Left hindlimb (tissue), 1 donor: ENCODE measurements at regions not wholly inside any gene's neighbourhood (a gene's known extent, or its start where the extent isn't known, plus 50 kb on each side); places are given as distances from the start of the nearest gene placed in this dataset.
"Not testable (repeated sequence)": the region's sequence is repeated elsewhere in the genome, so short reads cannot be mapped to it uniquely, and the experiment has no call there.

ENCODE experiments used
- DNase-seq: peaks from one replicate; pipeline ENCODE4 v3.0.0-alpha.2; 2018

DNA sequence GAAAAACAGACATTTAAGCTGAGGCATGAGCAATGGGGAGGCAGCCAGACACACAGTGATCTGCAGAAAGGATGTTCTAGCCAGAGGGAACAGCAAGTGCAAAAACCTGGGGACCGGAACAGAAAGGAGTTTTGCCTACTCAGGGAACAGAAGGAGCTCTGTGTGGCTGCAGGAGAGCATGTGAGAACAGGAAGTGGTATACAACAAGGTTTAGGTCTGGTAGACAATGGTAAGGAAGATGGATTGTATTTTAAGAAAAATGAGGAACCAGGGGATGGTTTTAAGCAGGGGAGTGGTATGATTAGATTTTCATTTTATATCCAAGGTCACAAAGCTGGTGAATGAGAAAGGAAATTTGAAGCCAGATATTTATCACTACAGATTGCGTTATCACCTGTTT lies 157.5 kb downstream of the UNC5CL start:
- DNase-seq: no peak

DNA sequence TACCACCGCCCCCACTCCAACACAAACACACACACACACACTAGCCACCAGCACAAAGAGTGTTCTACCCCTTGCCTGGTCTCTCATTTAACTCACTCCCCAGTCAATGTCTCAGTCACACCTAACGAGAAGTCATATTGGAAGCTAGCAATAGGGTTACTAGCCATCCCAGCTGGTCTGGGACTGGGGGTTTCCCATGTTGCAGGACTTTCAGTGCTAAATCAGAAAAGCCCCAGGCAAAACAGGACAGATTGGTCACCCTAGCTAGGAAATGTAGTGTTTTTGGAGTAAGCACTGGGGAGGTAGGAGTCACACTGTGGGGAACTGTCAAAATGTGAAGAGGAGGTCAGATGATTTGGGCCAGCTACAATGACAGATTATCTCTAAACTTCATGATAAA lies 158.1 kb downstream of the UNC5CL start:
- DNase-seq: no peak

DNA sequence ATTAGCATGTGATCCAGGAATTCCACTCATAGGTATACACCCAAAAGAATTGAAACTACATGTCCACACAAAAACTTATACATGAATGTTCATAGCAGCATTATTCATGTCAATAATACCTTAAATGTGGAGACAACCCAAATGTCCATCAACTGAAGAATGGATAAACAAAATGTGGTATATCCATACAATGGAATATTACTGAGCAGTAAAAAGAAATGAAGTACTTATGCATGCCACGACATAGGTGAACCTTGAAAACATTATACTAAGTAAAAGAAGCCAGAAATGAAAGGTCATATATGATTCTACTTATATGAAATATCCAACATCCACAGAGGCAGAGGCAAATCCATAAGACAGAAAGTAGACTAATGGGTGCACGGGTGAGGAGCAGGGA lies 159.9 kb downstream of the UNC5CL start:
- DNase-seq: no peak

DNA sequence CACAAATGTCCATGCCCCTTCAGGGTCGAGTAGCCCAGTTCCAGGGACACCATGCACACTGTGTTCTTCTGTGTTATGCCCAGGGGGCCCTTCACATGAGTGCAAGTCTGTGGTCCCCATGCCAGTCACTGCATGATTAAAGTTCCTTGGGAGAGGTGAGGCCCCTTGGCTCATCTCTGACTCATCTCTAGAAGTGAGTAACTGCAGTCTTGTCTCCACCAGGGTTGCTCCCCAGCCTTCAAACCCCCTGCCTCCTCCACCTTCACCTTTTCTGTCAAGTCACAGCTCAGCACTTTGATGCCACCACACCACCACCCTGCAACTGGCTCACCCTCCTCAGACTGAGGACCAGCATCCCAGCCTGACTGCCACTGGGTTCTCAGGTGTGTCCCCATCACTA lies 161.7 kb downstream of the UNC5CL start:
- no peak for DNase-seq

DNA sequence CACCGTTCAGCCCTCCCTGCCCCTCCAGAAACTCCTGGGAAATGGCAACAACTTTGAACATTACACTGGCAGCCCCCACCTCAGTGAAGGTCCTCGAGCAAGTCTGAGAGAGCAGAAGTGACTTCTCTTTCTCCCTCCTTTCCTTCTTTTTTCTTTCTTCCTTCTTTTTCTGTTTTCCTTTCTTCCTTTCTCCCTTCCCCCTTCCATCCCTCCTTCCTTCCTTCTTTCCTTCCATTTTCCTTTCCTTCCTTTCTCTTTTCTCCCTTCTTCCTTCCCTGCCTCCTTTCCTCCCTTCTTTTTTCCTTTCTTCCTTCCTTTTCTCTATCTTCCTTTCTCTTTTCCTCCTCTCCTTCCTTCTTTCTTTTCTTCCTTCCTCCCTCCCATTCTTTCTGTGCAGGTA lies 162.7 kb downstream of the UNC5CL start:
- no peak for DNase-seq

DNA sequence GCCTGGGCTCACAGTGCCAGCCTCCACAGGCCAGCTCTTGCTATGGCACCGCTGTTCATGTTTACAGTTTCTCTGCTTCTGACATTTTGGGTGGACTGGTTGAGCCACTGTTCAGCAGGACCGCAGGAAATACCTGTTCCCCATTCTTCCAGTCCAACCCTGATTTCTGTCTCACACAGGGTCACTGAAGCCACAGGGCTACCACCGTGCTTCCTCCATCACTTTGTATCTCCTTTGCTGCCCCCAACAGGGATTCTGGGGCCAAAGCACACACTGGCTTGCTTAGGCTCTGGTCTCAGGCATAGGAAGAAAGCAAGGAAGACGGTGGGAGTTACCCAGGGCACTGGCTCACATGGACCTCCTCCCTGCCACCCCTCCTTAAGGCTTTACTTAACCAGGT lies 164.5 kb downstream of the UNC5CL start:
- no peak for DNase-seq

DNA sequence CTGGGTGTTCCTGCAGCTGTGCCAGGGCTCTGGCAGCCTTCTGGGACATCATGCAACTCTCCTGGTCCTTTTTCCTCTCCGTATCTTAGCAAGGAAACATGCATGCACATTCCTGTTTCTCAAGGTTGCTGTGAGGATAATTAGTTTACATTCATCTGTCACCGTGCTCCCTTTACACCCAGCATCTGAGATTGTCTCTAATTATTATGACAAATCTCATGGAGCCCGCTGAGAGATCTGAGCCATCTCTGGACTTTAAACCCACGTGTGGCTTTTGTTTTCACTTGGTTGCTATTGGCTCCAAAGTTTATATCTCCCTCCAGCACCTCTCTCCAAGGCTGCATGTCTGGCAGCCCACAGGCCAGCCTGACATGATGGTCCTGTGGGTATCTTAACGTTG lies 167.6 kb downstream of the UNC5CL start:
- DNase-seq: no peak

DNA sequence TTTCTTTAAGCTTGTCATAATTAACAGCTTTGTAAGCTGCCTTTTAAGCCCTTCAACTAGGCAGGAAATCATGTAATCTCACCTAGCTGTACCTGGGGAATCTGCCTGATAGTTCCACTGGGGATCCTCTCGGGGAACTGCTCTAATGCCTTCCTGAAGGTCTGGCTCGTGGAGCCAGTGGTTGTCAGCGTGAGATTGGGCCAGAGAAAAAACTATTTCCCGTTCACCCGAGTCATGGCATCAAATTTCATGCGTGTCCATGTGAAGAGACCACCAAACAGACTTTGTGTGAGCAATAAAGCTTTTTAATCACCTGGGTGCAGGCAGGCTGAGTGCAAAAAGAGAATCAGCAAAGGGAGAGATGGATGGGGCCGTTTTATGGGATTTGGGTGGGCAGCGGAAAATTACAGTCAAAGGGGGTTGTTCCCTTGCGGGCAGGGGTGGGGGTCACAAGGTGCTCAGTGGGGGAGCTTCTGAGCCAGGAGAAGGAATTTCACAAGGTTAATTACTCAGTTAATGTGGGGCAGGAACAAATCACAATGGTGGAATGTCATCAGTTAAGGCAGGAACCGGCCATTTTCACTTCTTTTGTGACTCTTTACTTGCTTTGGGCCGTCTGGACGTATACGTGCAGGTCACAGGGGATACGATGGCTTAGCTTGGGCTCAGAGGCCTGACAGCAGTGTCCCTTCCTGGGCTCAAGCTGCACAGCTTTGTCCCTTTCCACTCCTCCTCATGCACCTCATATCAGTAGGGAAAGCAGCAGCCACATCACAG lies 170.7 kb downstream of the UNC5CL start:
- not testable (repeated sequence) for DNase-seq

DNA sequence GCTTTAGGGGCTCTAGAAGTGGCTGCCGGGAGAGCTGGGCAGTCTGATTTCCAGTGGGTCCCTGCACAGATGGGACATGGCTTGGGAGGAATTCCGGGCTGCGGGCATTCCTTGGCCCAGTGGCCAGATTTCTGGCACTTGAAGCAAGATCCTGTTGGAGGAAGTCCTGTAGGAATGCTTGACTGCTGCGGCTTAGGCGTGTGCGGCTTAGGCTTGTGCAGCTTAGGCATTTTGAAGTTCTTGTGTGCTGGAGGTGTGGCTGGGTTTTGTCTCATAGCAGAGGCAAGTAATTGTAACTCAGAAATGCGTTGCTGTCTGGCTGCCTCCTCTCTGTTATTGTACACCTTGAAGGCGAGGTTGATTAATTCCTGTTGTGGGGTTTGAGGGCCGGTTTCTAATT lies 171.5 kb downstream of the UNC5CL start:
- not testable (repeated sequence) for DNase-seq

DNA sequence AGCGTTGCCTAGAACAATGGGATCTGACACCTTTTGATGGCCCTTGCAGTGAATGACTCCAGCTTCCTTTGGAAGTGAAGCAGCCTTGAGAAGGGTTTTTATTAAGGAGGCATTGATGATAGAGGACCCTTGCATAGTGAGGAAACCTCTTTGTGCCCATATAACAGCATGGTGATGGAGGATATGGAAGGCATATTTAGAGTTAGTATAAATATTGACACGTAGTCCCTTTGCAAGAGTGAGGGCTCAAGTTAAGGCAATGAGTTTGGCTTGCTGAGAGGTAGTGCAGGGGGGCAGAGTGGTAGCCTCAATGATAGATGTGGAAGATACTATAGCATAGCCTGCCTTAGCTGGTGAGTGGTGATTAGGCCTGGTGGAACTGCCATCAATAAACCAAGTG lies 173.8 kb downstream of the UNC5CL start:
- not testable (repeated sequence) for DNase-seq

DNA sequence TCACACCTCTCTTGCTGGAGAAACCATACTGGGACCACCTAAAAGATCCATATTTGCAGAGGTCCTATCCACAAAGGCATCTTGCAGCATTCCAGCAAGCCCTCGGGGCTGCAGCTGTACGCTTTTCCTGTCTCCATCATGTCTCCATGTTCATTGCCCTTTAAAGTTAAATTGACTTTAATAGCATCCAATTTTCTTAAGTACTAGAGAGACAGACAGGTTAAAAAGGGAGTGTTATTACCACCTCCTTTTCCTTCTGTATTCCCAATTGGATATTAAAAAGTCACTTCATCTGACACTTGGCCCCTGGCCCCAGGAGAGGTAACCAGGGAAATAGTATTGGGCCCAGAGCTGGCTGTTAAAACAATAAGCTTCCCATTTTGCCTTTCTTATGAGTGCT lies 178.6 kb downstream of the UNC5CL start:
- DNase-seq: no peak

DNA sequence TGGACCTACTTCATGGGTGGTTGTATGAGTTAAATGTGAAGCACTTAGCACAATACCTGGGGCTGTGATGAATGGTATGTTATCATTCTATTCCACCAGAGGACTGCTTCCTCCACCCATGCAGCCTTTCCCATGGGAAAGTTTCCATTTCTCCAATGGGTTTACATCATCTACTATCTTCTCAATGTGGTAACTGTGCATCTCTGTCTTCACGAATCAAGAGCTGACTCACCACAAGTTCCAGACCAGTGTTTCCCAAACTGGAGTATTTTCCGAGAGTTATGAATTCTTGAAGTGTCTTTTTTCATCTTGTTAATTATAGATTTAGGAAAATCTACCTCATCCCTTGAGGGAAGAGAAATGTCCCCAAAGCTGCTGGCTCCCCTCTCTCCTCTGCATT lies 182.8 kb downstream of the UNC5CL start:
- no peak for DNase-seq

DNA sequence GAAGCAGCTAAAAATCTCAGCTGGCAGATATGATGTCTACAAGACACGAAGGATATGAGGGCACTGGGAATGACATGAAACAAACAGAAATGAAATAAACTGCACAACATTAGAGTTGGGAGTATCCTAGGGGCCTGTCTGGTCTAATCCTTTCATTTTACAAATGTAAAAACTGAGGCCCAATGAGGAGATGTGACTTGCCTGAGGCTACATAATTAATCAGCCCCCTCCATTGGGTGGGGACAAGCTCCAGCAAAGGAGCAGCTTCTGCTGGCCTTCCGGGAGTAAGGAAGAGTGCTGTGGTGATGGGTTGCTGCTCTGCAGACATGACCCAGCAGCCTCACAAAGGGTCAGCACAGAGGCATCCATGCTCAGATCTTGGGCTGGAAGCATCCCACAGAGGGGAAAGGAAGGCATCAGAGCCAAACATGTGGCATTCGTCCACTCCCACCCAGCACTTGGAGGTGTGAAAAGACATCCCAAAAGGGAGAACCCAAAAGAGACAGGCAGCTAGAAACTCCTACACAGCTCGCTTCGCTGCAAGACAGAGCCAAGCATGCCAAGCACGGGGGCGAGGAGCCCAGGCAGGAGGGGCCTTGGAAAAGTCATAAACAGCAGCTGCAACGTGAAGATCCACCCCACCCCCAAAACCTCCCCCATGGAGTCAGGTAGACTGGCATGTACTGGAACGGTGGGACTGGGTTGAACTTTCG lies 183.7 kb downstream of the UNC5CL start:
- DNase-seq: no peak

DNA sequence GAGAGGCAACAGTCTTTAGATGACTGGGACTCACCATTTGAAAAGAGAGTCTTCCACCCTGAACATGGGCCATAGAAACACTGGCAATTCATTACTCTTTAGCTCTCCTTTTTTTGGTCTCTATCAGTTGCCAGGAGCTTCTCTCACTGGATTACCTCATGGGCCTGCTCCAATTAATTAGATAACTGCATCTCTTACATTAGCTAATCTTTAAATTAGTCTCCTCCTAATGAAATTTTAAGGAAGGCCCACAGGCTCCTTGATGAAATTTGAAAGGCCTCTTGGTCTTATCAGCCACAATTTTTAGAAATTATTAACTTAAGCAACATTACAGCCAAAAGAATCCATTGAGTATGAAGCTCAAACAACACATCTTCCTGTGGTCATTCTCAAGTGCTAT lies 184.4 kb downstream of the UNC5CL start:
- DNase-seq: no peak

DNA sequence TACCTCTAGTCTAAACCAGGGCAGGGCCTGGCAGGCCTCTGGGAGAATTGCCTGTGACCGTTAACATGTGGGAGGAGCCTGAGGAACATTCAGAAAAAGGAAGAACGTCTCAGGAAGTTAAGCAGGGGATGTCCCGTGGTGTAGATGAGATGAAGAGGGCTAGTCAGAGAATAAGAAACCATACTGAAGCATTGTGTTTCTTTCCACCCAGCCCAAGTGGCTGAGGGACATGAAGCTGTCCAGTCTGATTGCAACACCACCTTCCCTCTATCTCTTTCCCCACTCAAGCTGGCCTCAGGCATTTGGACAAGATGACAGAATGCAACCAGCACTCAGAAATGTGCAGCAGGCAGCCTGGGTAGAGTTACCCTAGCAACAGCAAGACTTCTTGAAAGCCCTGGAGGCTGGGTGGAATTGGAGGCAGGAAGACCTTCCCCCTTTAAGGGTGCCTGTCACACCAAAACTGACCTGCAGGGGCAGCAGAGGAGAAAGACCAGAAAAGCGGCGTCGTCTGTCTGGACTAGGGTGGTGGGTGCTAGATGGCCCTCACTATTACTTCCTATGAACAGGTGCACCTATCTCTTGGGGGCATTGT lies 186.1 kb downstream of the UNC5CL start:
- DNase-seq: no peak

DNA sequence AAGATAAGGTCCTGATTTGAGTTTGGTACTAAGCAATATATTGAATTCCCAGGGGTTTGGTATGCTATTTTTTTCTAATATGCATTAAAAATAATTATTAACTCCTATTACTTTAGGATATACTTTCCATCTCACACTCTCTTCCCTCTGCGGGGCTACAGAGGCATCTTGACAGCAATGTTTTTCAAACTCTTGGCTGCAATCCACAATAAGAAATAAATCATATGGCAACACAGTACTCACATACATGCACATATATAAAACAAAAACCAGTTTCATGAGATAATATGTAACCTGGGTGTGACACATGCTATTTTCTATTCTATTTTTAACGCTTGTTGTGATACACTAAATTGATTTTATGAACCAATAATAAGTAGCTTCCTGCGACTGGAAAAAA lies 189.5 kb downstream of the UNC5CL start:
- no peak for DNase-seq

DNA sequence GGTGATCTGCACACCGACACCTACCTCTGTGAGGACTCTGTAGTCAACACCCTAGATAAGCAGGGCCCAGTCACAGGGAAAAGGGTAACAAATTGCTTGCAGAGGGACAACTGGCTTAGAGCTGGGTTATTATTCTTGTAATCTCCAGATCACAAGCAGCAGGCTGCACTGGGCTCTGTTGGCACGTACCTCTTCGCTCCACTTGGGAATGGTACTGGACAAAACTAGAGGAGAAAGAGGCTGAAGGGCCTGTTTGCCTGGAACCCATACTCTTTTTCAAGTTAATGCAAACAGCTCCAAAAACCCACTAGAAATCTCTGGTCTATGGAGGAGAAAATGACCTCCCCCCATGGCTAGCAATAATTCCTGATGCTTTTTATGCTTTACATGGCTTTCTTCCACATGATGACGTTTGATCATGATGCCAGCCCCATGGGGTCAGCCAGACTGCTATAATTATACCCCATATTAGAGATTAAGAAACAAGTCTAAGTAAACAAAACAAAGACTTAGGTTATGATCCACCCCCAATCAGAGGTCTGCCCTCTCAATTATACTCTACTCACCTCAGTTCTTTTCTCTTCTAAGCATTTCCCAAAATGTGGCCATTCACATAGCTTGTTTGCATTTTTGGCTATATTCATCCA lies 190.0 kb downstream of the UNC5CL start:
- DNase-seq: no peak

DNA sequence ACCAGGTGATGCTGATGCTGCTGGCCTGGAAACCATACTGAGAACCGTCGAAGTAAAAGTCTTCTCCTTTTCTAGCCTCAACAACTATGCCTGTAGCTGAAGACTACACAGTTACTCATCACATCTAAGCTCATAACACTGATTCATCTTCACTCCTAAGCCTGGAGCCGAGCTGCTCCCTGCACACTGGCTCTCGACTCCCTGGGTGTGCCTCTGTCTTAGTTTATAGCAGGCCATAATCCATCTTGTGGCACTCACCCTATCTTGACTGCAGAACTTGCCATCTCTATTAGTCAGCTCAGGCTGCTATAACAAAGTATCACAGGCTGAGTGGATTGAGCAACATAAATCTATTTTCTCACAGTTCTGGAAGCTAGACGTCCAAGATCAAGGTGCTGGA lies 191.0 kb downstream of the UNC5CL start:
- no peak for DNase-seq

DNA sequence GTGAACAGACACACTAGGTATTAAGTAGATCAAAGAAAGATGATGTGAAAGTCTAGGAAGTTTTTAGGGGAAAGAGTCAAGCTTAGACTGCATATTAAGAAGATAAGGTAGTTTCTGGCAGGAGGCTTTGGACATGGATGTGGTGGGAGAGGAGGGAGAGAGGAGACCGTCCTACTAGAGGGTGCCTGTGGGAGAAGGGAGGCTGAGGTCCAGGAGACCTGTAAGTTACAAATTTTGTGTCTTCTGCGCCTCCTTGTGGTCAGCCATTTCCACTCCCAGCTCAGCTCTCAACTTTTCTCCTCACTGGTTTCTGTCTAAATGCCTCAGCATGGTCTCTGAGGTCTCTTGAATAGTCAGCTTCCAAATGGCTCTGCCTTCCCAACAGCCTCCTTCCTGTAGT lies 193.5 kb downstream of the UNC5CL start:
- DNase-seq: no peak

DNA sequence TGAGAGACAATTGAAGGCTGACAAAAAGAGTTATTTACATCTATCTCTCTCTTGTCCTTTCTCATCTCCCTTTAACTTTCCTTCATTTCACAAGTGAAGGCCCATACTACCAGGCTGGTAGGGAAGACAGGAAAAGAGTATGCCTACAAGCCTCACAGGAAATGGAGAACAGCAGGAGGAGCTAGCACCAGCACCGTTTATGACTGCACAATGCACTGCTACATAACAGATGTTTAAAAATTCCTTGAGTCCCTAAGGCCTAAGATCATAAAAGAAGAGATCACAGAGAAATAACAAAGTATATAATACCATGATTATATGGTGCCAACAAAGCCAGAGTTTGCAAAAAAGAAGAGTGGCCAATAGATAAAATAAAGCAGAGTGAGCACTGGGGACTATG lies 194.8 kb downstream of the UNC5CL start:
- DNase-seq: no peak

DNA sequence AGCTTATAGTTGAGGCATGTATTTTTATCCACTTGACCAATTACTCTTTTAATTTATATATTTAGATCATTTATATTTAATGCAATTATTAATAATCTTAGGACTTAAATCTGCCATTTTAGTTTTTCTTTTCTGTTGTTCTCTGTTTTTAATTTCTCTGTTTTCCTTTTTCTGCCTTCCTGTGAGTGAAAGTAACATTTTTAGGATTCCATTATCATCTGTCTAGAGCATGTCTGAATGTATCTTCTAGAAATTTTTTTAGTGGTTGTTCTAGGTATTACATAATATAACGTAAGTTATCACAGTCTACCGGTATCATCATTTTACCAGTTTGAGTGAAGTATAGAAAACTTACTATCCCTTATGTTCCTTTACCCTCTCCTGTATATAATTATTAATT lies 197.3 kb downstream of the UNC5CL start:
- no peak for DNase-seq

DNA sequence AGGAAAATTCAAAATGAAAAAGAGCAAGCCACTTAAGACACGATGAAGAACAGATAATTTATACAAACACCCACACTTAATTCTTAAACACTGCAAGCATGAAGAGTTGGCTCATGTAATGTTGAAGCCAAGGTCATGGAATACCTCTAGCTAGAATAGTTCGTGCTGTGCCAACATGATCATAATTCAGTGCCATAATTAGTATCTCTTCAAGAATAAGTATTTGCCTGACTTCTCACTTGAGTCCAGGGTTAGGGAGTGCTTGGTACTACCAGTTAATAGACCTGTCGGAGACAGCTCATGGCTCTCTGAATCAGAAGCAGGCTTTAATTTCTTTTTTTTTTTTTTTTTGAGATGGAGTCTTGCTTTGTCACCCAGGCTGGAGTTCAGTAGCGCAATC lies 206.3 kb downstream of the UNC5CL start:
- DNase-seq: no peak

DNA sequence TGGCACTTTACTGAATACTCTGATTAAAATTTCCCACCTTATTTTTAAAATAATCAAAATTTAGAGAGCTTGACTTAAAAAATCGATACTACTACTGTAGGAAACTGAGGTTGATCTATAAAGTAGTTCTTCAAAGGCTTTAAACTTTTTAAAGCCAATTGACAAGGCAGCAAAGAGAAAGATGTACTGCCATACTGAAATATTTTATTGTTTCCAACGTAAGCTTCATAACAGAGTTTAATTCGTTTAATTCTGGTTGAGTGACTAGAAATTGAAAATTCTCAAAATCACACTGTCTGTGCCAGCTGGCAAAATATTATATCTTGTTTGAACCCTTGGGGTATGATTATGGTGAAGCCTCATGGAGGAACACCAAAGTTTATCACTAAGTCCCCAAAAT lies 207.6 kb downstream of the UNC5CL start:
- DNase-seq: no peak

DNA sequence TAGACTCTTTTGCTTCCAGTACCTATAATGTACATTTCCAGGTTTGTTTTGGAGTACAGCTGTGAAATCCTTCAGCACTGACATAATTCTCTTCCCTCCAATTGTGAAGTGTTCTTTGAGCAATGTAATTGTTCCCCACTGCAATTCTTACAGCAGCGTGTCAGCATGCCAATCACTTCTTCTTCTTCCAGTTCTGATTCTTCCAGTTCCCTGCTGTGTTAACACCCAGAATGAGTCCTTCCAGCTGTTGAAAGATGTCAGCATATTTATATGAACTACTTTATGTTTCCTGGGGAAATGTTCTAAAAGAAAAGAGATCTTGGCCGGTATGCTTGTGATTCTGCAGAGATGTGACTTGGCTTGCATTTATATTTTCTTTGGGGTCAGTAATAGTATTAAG lies 213.9 kb downstream of the UNC5CL start:
- DNase-seq: no peak
